Peyer's patch (tissue), 4 donors: ENCODE measurements at regions not wholly inside any gene's neighbourhood (a gene's known extent, or its start where the extent isn't known, plus 50 kb on each side); places are given as distances from the start of the nearest gene placed in this dataset.
"Not testable (repeated sequence)": the region's sequence is repeated elsewhere in the genome, so short reads cannot be mapped to it uniquely, and the experiment has no call there.

Source experiments
- DNase-seq, 3 donors: peaks; one replicate each; pipeline ENCODE4 v3.0.0-alpha.2; 2017 to 2019
- H3K27ac ChIP-seq, 4 donors: fragments of 200-600 bp; sonication (generic); one replicate each; pipeline ENCODE4 v1.5.1; 2016 to 2019
- H3K27me3 ChIP-seq, 2 donors: fragments of 200-600 bp; sonication (generic); one replicate each; pipeline ENCODE4 v1.5.1; 2019
- H3K36me3 ChIP-seq, 3 donors: fragments of 200-600 bp; sonication (generic); one replicate each; pipeline ENCODE4 v1.5.1; 2016 to 2019
- H3K4me1 ChIP-seq, 4 donors: fragments of 200-600 bp; sonication (generic); one replicate each; pipeline ENCODE4 v1.5.1; 2016 to 2019
- H3K4me3 ChIP-seq, 4 donors: fragments of 200-600 bp; sonication (generic); 1 replicate in 3 of 4; 2 replicates in 1 of 4; pipeline ENCODE4 v1.5.1; 2016 to 2019; ENCODE audit warnings: mild to moderate bottlenecking in 1 of 4
- H3K9me3 ChIP-seq, 4 donors: fragments of 200-600 bp; sonication (generic); one replicate each; pipeline ENCODE4 v1.5.1; 2016 to 2019; ENCODE audit warnings: mild to moderate bottlenecking in 1 of 4
- CTCF ChIP-seq, 6 experiments: fragments of 450-650 bp in 4 of 6; fragments of 200-600 bp in 2 of 6; sonication (generic) in 1 of 6; IDR thresholded peaks; one replicate each; pipeline ENCODE4 v1.5.1; 2017 to 2019; ENCODE audit warnings: antibody characterized with exemption in 6 of 6, mild to moderate bottlenecking in 3 of 6, moderate library complexity in 1 of 6
- POLR2A ChIP-seq, 2 donors: fragments of 450-650 bp; IDR thresholded peaks; one replicate each; pipeline ENCODE4 v1.5.1; 2017; ENCODE audit warnings: antibody characterized with exemption in 2 of 2, mild to moderate bottlenecking in 2 of 2, moderate library complexity in 2 of 2

- Histone ChIP-seq H3K4me3 (no peak overlapping the region), H3K36me3 (no peaks in the 10 kb centered on the region), H3K4me1 (no peaks in the 10 kb centered on the region), H3K27me3 (no peaks in the 10 kb centered on the region), H3K9me3 (peaks cover 0 to 49% (median 2%) of the 10 kb centered on the region in 4 donors), H3K27ac (no peak overlapping the region)
- DNase-seq: no peak
- TF ChIP-seq CTCF (IDR thresholded peaks at IDR 0.05) (no peak), POLR2A (IDR thresholded peaks at IDR 0.05) (no peak)
These were observed 1142.8 kb downstream of the RPIA start for GRCh38 chr2:89834306-89834705.

- not testable (repeated sequence) for H3K36me3 ChIP-seq, DNase-seq, H3K27me3 ChIP-seq, H3K4me3 ChIP-seq, H3K4me1 ChIP-seq, H3K27ac ChIP-seq
- peaks cover 0 to 39% (median 2%) of the 10 kb centered on the region in 4 donors for H3K9me3 ChIP-seq
These were observed 1144.9 kb downstream of the RPIA start for GRCh38 chr2:89836326-89836725.

GRCh38 chr2:89837962-89838625 is 1146.6 kb downstream of the RPIA start:
- Histone ChIP-seq H3K9me3 (peaks cover 0 to 31% (median 0%) of the 10 kb centered on the region in 4 donors), H3K4me3 (no peak overlapping the region), H3K4me1 (no peaks in the 10 kb centered on the region), H3K36me3 (no peaks in the 10 kb centered on the region), H3K27me3 (no peaks in the 10 kb centered on the region), H3K27ac (no peak overlapping the region)
- TF ChIP-seq POLR2A (IDR thresholded peaks at IDR 0.05) (no peak), CTCF (IDR thresholded peaks at IDR 0.05) (no peak)
- DNase-seq: no peak

- peaks cover 0 to 19% (median 0%) of the 10 kb centered on the region in 4 donors for H3K9me3 ChIP-seq
- not testable (repeated sequence) for H3K36me3 ChIP-seq, H3K4me1 ChIP-seq, DNase-seq, H3K27ac ChIP-seq, H3K27me3 ChIP-seq, H3K4me3 ChIP-seq
These were observed 1148.7 kb downstream of the RPIA start for GRCh38 chr2:89840175-89840574.

- H3K27ac ChIP-seq, H3K27me3 ChIP-seq, H3K4me3 ChIP-seq, DNase-seq, H3K36me3 ChIP-seq, H3K4me1 ChIP-seq: not testable (repeated sequence)
- peaks cover 0 to 12% (median 0%) of the 10 kb centered on the region in 4 donors for H3K9me3 ChIP-seq
These were observed 1149.5 kb downstream of the RPIA start for GRCh38 chr2:89840781-89841475.

GRCh38 chr2:89841476-89841840 is 1150.0 kb downstream of the RPIA start:
- H3K9me3 ChIP-seq: peaks cover 0 to 8% (median 0%) of the 10 kb centered on the region in 4 donors
- H3K4me3 ChIP-seq: no peak overlapping the region
- H3K36me3 ChIP-seq: no peaks in the 10 kb centered on the region
- H3K4me1 ChIP-seq: no peaks in the 10 kb centered on the region
- TF ChIP-seq CTCF (IDR thresholded peaks at IDR 0.05) (no peak), POLR2A (IDR thresholded peaks at IDR 0.05) (no peak)
- DNase-seq: no peak
- no peak overlapping the region for H3K27ac ChIP-seq
- no peaks in the 10 kb centered on the region for H3K27me3 ChIP-seq

- no peak for TF ChIP-seq POLR2A (IDR thresholded peaks at IDR 0.05)
- TF ChIP-seq CTCF (IDR thresholded peaks at IDR 0.05): no peak
These were observed 1150.9 kb downstream of the RPIA start for GRCh38 chr2:89842180-89842908.

More at GRCh38 chr2:89842180-89842908, 1150.9 kb downstream of the RPIA start:
- Histone ChIP-seq H3K36me3 (no peaks in the 10 kb centered on the region), H3K9me3 (peaks cover 0 to 6% (median 0%) of the 10 kb centered on the region in 4 donors), H3K4me1 (no peaks in the 10 kb centered on the region), H3K27ac (no peak overlapping the region), H3K27me3 (no peaks in the 10 kb centered on the region), H3K4me3 (no peak overlapping the region)
- peak in 1 of 3 donors; percentile 35 for DNase-seq
